Nephron progenitor cell (in vitro differentiated cells): ENCODE measurements at regions not wholly inside any gene's neighbourhood (a gene's known extent, or its start where the extent isn't known, plus 50 kb on each side); places are given as distances from the start of the nearest gene placed in this dataset.

ENCODE experiments used
- DNase-seq: peaks from one replicate; pipeline ENCODE4 v3.0.0; 2021
- H3K27ac Mint-ChIP-seq: 2 replicates; pipeline ENCODE4 v1.8.0; 2021; ENCODE audit warnings: mild to moderate bottlenecking, moderate library complexity, mixed read lengths
- H3K27me3 Mint-ChIP-seq: 2 replicates; pipeline ENCODE4 v1.8.0; 2021; ENCODE audit warnings: mild to moderate bottlenecking, low read depth, mixed read lengths; ENCODE audit not compliant: poor library complexity
- H3K36me3 Mint-ChIP-seq: 2 replicates; pipeline ENCODE4 v1.8.0; 2021; ENCODE audit warnings: low read depth, mixed read lengths
- H3K4me1 Mint-ChIP-seq: 2 replicates; pipeline ENCODE4 v1.8.0; 2021; ENCODE audit warnings: mixed read lengths
- H3K4me3 Mint-ChIP-seq: 2 replicates; pipeline ENCODE4 v1.8.0; 2021; ENCODE audit warnings: mild to moderate bottlenecking, moderate library complexity, mixed read lengths
- H3K9me3 Mint-ChIP-seq: 2 replicates; pipeline ENCODE4 v1.8.0; 2021; ENCODE audit warnings: mild to moderate bottlenecking, moderate library complexity, mixed read lengths
- CTCF ChIP-seq: fragments of 200-600 bp; sonication (generic); IDR thresholded peaks from 2 replicates; pipeline ENCODE4 v1.5.0; 2021; ENCODE audit warnings: antibody characterized with exemption

- Mint-ChIP-seq H3K36me3 (no peaks in the 10 kb centered on the region), H3K27me3 (peaks cover 5% of the 10 kb centered on the region), H3K4me1 (no peaks in the 10 kb centered on the region), H3K9me3 (no peaks in the 10 kb centered on the region), H3K4me3 (no peak overlapping the region), H3K27ac (no peak overlapping the region)
- no peak for TF ChIP-seq CTCF
- DNase-seq: no peak
Observed at GRCh38 chr7:41297166-41297565, 405.7 kb downstream of the INHBA start.

- no peak for DNase-seq
- no peaks in the 10 kb centered on the region for H3K36me3 Mint-ChIP-seq
- no peak overlapping the region for H3K4me3 Mint-ChIP-seq
- H3K27me3 Mint-ChIP-seq: peaks cover 5% of the 10 kb centered on the region
- no peak for TF ChIP-seq CTCF
- no peaks in the 10 kb centered on the region for H3K4me1 Mint-ChIP-seq
- H3K27ac Mint-ChIP-seq: no peak overlapping the region
- H3K9me3 Mint-ChIP-seq: no peaks in the 10 kb centered on the region
Observed at GRCh38 chr7:41295455-41295815, 407.5 kb downstream of the INHBA start.

- Mint-ChIP-seq H3K27ac (no peak overlapping the region), H3K27me3 (peaks cover 5% of the 10 kb centered on the region), H3K4me3 (no peak overlapping the region), H3K4me1 (no peaks in the 10 kb centered on the region), H3K9me3 (no peaks in the 10 kb centered on the region), H3K36me3 (no peaks in the 10 kb centered on the region)
- no peak for DNase-seq
- no peak for TF ChIP-seq CTCF
Observed at GRCh38 chr7:41294556-41295454, 408.1 kb downstream of the INHBA start.

GRCh38 chr7:41292487-41292886 is 410.4 kb downstream of the INHBA start:
- Mint-ChIP-seq H3K36me3 (no peaks in the 10 kb centered on the region), H3K27ac (no peak overlapping the region), H3K4me1 (no peaks in the 10 kb centered on the region), H3K9me3 (peaks cover 13% of the 10 kb centered on the region), H3K27me3 (peaks cover 5% of the 10 kb centered on the region), H3K4me3 (no peak overlapping the region)
- no peak for TF ChIP-seq CTCF
- no peak for DNase-seq

- Mint-ChIP-seq H3K4me1 (no peaks in the 10 kb centered on the region), H3K27me3 (no peaks in the 10 kb centered on the region), H3K9me3 (peaks cover 13% of the 10 kb centered on the region), H3K36me3 (no peaks in the 10 kb centered on the region), H3K4me3 (no peak overlapping the region), H3K27ac (no peak overlapping the region)
- no peak for DNase-seq
- TF ChIP-seq CTCF: no peak
Observed at GRCh38 chr7:41287559-41288335, 415.1 kb downstream of the INHBA start.
